ENCODE measurements at regions not wholly inside any gene's neighbourhood (a gene's known extent, or its start where the extent isn't known, plus 50 kb on each side); places are given as distances from the start of the nearest gene placed in this dataset.
"Not testable (repeated sequence)": the region's sequence is repeated elsewhere in the genome, so short reads cannot be mapped to it uniquely, and the experiment has no call there.

GRCh38 chr7:34425631-34426384 is 232.2 kb upstream of the NPSR1 start:
- Mint-ChIP-seq H3K27me3 (ENCODE audit: low read depth) (no peaks in the 10 kb centered on the region), H3K4me3 (no peak overlapping the region), H3K9me3 (peaks cover 7% of the 10 kb centered on the region), H3K27ac (no peak overlapping the region), H3K36me3 (no peaks in the 10 kb centered on the region), H3K4me1 (no peaks in the 10 kb centered on the region)
- TF ChIP-seq CTCF (IDR thresholded peaks at IDR 0.05; ENCODE audit: unreplicated experiment), result no peak
- DNase-seq (ENCODE audit: low spot score in 2 of 2, unreplicated experiment in 2 of 2), result no peak

DNA sequence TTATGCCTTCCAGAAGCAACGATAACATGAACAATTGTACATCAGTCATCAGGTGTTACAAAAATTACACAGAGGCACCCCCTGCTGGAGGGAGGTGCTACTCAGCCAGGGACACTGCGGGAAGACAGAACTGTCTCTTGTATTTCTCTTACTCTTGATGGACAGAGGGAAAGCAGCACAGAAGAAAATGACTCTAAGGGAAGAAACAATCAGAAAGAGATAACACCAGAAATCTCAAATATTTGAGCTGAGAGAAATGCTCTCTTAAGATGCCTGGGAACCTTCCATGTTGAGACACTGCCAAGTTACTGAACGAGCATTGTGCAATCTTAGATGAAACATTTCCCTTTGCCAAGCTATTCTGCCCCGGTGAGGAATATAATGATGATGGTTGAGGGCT is 227.6 kb upstream of the NPSR1 start:
- Mint-ChIP-seq H3K27me3 (ENCODE audit: low read depth) (no peaks in the 10 kb centered on the region), H3K4me1 (no peaks in the 10 kb centered on the region), H3K4me3 (no peak overlapping the region), H3K9me3 (peaks cover 37% of the 10 kb centered on the region), H3K36me3 (no peaks in the 10 kb centered on the region), H3K27ac (no peak overlapping the region)
- no peak for DNase-seq (ENCODE audit: low spot score in 2 of 2, unreplicated experiment in 2 of 2)
- TF ChIP-seq CTCF (IDR thresholded peaks at IDR 0.05; ENCODE audit: unreplicated experiment), result no peak

GRCh38 chr7:34438436-34438835 is 219.6 kb upstream of the NPSR1 start:
- TF ChIP-seq CTCF (IDR thresholded peaks at IDR 0.05; ENCODE audit: unreplicated experiment), result no peak
- no peaks in the 10 kb centered on the region for H3K4me1 Mint-ChIP-seq
- no peaks in the 10 kb centered on the region for H3K36me3 Mint-ChIP-seq
- H3K9me3 Mint-ChIP-seq, result peaks cover 23% of the 10 kb centered on the region
- no peak for DNase-seq (ENCODE audit: low spot score in 2 of 2, unreplicated experiment in 2 of 2)
- no peaks in the 10 kb centered on the region for H3K27me3 Mint-ChIP-seq (ENCODE audit: low read depth)
- H3K4me3 Mint-ChIP-seq, result no peak overlapping the region
- H3K27ac Mint-ChIP-seq, result no peak overlapping the region

DNA sequence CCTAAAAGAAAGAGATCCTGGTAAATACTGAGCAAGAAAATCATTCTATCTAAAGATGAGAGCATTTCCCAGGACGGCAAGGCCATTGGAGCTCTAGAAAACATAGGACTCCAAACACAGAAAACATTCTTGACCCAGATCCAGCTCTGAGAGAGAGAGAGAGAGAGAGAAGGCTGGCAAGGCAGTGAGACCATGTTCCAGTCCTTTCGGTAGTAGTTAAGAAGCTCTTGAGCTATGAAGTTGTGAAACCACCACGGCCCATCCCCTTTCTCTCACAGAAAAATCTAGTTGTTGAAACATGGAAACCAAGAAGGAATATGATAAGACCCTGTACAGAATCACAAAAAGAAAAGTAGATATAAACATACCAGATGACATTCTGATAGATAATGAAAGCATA is 212.4 kb upstream of the NPSR1 start:
- TF ChIP-seq CTCF (IDR thresholded peaks at IDR 0.05; ENCODE audit: unreplicated experiment), result no peak
- no peaks in the 10 kb centered on the region for H3K27me3 Mint-ChIP-seq (ENCODE audit: low read depth)
- H3K4me3 Mint-ChIP-seq, result no peak overlapping the region
- H3K27ac Mint-ChIP-seq, result no peak overlapping the region
- H3K4me1 Mint-ChIP-seq, result no peaks in the 10 kb centered on the region
- H3K9me3 Mint-ChIP-seq, result peaks cover 35% of the 10 kb centered on the region
- no peak for DNase-seq (ENCODE audit: low spot score in 2 of 2, unreplicated experiment in 2 of 2)
- no peaks in the 10 kb centered on the region for H3K36me3 Mint-ChIP-seq

- not testable (repeated sequence) for H3K4me1 Mint-ChIP-seq; H3K36me3 Mint-ChIP-seq; H3K27ac Mint-ChIP-seq; H3K4me3 Mint-ChIP-seq; DNase-seq (ENCODE audit: low spot score in 2 of 2, unreplicated experiment in 2 of 2); H3K27me3 Mint-ChIP-seq (ENCODE audit: low read depth)
- peaks cover 35% of the 10 kb centered on the region for H3K9me3 Mint-ChIP-seq
Measured at GRCh38 chr7:34448531-34448930, 209.5 kb upstream of the NPSR1 start.

GRCh38 chr7:34449765-34450164 is 208.3 kb upstream of the NPSR1 start:
- no peak overlapping the region for H3K27ac Mint-ChIP-seq
- H3K9me3 Mint-ChIP-seq, result peaks cover 35% of the 10 kb centered on the region
- H3K36me3 Mint-ChIP-seq, result no peaks in the 10 kb centered on the region
- TF ChIP-seq CTCF (IDR thresholded peaks at IDR 0.05; ENCODE audit: unreplicated experiment), result no peak
- no peaks in the 10 kb centered on the region for H3K4me1 Mint-ChIP-seq
- H3K27me3 Mint-ChIP-seq (ENCODE audit: low read depth), result no peaks in the 10 kb centered on the region
- no peak for DNase-seq (ENCODE audit: low spot score in 2 of 2, unreplicated experiment in 2 of 2)
- H3K4me3 Mint-ChIP-seq, result no peak overlapping the region

Data from mesothelial cell of epicardium (in vitro differentiated cells).